ENCODE measurements at regions not wholly inside any gene's neighbourhood (a gene's known extent, or its start where the extent isn't known, plus 50 kb on each side); places are given as distances from the start of the nearest gene placed in this dataset.

GRCh38 chr22:27502327-27502726, 299.2 kb downstream of the MN1 start:
- DNase-seq: no peak
- TF ChIP-seq, protein P1, sequence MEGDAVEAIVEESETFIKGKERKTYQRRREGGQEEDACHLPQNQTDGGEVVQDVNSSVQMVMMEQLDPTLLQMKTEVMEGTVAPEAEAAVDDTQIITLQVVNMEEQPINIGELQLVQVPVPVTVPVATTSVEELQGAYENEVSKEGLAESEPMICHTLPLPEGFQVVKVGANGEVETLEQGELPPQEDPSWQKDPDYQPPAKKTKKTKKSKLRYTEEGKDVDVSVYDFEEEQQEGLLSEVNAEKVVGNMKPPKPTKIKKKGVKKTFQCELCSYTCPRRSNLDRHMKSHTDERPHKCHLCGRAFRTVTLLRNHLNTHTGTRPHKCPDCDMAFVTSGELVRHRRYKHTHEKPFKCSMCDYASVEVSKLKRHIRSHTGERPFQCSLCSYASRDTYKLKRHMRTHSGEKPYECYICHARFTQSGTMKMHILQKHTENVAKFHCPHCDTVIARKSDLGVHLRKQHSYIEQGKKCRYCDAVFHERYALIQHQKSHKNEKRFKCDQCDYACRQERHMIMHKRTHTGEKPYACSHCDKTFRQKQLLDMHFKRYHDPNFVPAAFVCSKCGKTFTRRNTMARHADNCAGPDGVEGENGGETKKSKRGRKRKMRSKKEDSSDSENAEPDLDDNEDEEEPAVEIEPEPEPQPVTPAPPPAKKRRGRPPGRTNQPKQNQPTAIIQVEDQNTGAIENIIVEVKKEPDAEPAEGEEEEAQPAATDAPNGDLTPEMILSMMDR (IDR thresholded peaks at IDR 0.05): no peak
- Histone ChIP-seq H3K4me1 (peaks cover 0 to 20% (median 13%) of the 10 kb centered on the region in 4 donors), H3K4me3 (no peak overlapping the region), H3K27me3 (no peaks in the 10 kb centered on the region), H3K27ac (no peak overlapping the region), H3K9me3 (no peaks in the 10 kb centered on the region), H3K36me3 (no peaks in the 10 kb centered on the region)
- intact Hi-C loops (cut with DNase I; ENCODE audit: low total_unique reads): no loop called here

- Histone ChIP-seq H3K36me3 (no peaks in the 10 kb centered on the region), H3K4me1 (peaks cover 0 to 18% (median 11%) of the 10 kb centered on the region in 4 donors), H3K27ac (no peak overlapping the region), H3K4me3 (no peak overlapping the region), H3K27me3 (no peaks in the 10 kb centered on the region), H3K9me3 (no peaks in the 10 kb centered on the region)
- TF ChIP-seq, protein P1 (IDR thresholded peaks at IDR 0.05): no peak
- intact Hi-C loops (cut with DNase I; ENCODE audit: low total_unique reads): no loop called here
- DNase-seq: no peak
Measured at GRCh38 chr22:27504360-27505253, 296.9 kb downstream of the MN1 start.

DNA sequence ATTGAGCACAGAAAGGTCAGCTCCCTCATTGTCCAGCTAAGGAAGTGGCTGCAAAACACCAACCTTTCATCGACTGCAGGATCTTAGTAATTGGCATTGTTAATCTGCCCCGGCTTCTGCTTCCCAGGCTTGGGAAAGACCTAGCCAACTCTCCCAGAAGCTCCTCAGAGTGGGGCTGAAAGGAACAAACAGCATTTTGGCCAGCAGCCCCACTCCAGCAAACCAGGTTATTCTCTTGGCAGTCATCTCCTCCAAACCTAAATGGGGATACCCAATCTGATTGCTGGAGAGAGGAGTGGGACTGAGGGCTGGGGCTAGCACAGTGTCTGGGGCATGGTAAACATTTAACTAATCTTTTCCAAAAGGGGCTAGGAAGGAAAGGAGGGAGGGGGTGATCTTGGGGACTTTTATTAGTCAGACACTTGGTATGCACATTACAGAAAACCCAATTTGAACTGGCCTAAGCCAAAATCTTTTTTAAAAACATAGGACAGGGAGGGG, 294.4 kb downstream of the MN1 start:
- intact Hi-C loops (cut with DNase I; ENCODE audit: low total_unique reads): no loop called here

GRCh38 chr22:27507935-27508526, 293.5 kb downstream of the MN1 start:
- no peak for DNase-seq
- H3K4me1 ChIP-seq: peaks cover 0 to 43% (median 24%) of the 10 kb centered on the region in 4 donors
- H3K27me3 ChIP-seq: no peaks in the 10 kb centered on the region
- no peaks in the 10 kb centered on the region for H3K36me3 ChIP-seq
- peak overlapping the region in 1 of 2 donors; percentile 37 for H3K27ac ChIP-seq
- no peaks in the 10 kb centered on the region for H3K9me3 ChIP-seq
- H3K4me3 ChIP-seq: no peak overlapping the region
- TF ChIP-seq, protein P1 (IDR thresholded peaks at IDR 0.05): no peak
- intact Hi-C loops (cut with DNase I; ENCODE audit: low total_unique reads): no loop called here

More for the DNA sequence above, 294.4 kb downstream of the MN1 start:
- Histone ChIP-seq H3K4me1 (peaks cover 0 to 35% (median 17%) of the 10 kb centered on the region in 4 donors), H3K4me3 (no peak overlapping the region), H3K27me3 (no peaks in the 10 kb centered on the region), H3K9me3 (no peaks in the 10 kb centered on the region), H3K36me3 (no peaks in the 10 kb centered on the region), H3K27ac (peak overlapping the region; percentile 21 to 37)
- TF ChIP-seq, protein P1 (IDR thresholded peaks at IDR 0.05): no peak
- DNase-seq: no peak

DNA sequence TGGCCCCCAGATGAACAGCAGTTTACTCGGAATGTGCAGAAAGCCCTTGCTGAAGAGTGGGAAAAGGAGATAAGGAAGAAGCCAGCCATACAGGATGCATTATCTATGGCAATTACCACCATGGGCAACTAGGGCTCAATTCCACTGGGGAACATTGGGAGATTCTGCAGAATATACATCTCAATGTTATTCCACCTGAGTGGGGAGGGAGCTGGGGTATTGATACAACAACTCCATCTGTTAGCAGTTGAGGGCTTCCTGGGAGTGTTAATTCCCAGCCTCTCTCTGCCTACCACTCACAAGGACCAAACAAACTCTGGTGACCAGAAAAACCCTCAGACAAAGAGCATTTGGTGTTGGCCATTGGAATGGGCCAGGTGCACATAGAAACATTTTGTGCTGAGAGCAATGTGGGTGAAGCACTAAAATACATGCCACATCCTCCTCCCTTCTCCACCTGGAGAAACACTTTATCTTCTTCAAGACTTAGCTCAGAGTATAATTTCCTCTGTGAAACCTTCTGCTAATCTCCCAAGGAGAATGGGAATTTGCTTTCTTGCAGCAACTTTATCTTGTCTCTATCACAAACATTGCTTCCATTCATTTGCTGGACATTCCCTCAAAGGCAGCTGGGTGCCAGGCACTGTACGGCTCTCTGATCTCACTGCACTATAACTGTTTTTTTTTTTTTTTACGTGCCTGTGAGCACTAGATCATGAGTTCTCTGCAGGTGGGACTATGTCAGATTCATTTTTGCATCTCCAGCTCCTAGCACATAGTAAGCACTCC, 292.2 kb downstream of the MN1 start:
- intact Hi-C loops (cut with DNase I; ENCODE audit: low total_unique reads): no loop called here
- Histone ChIP-seq H3K27ac (no peak overlapping the region), H3K36me3 (no peaks in the 10 kb centered on the region)

More for the DNA sequence above, 292.2 kb downstream of the MN1 start:
- H3K27me3 ChIP-seq: no peaks in the 10 kb centered on the region
- H3K4me1 ChIP-seq: peaks cover 0 to 47% (median 25%) of the 10 kb centered on the region in 4 donors
- DNase-seq: no peak
- H3K4me3 ChIP-seq: no peak overlapping the region
- H3K9me3 ChIP-seq: no peaks in the 10 kb centered on the region
- TF ChIP-seq, protein P1 (IDR thresholded peaks at IDR 0.05): no peak

Data from tibial artery (tissue), 4 donors.